Transverse colon (tissue), 4 donors: ENCODE measurements at regions not wholly inside any gene's neighbourhood (a gene's known extent, or its start where the extent isn't known, plus 50 kb on each side); places are given as distances from the start of the nearest gene placed in this dataset.

Experiments used
- DNase-seq: peaks from one replicate; pipeline ENCODE4 v3.0.0-alpha.2; 2019
- H3K27ac ChIP-seq, 4 donors: fragments of 200-600 bp; sonication (generic); 2 replicates each; pipeline ENCODE4 v1.5.1; 2016 to 2018; ENCODE audit warnings: inconsistent platforms in 4 of 4
- H3K27me3 ChIP-seq: fragments of 200-600 bp; sonication (generic); 2 replicates; pipeline ENCODE4 v1.5.1; 2017; ENCODE audit warnings: inconsistent platforms
- H3K36me3 ChIP-seq, 4 donors: fragments of 200-600 bp; sonication (generic); 2 replicates each; pipeline ENCODE4 v1.5.1; 2017 to 2019; ENCODE audit warnings: inconsistent platforms in 4 of 4
- H3K4me1 ChIP-seq, 4 donors: fragments of 200-600 bp; sonication (generic); 2 replicates each; pipeline ENCODE4 v1.5.1; 2017 to 2020; ENCODE audit warnings: inconsistent platforms in 4 of 4
- H3K4me3 ChIP-seq, 4 donors: fragments of 200-600 bp; sonication (generic); 1 replicate in 1 of 4; 2 replicates in 3 of 4; pipeline versions ENCODE4 v1.5.1 to v1.6.1; 2017 to 2019; ENCODE audit warnings: inconsistent platforms in 4 of 4
- H3K9me3 ChIP-seq, 2 donors: fragments of 200-600 bp; sonication (generic); 2 replicates each; pipeline ENCODE4 v1.5.1; 2017 to 2019; ENCODE audit warnings: inconsistent platforms in 2 of 2
- EP300 ChIP-seq: sonication (generic); formaldehyde crosslinking; IDR thresholded peaks from one replicate; pipeline ENCODE4 v1.6.1; 2017; ENCODE audit warnings: antibody characterized with exemption, low read depth
- POLR2A ChIP-seq: fragments of 450-650 bp; IDR thresholded peaks from one replicate; pipeline ENCODE4 v1.6.1; 2016; ENCODE audit warnings: antibody characterized with exemption, mild to moderate bottlenecking, moderate library complexity
- POLR2AphosphoS5 ChIP-seq, 3 donors: sonication (generic); formaldehyde crosslinking; IDR thresholded peaks; one replicate each; pipeline ENCODE4 v1.6.1; 2016; ENCODE audit warnings: antibody characterized with exemption in 3 of 3
- WGBS, 2 donors: methylation state at CpG; one replicate each; pipeline ENCODE4 v1.1.5; 2018; ENCODE audit warnings: low coverage in 1 of 2; 5-methylcytosine and 5-hydroxymethylcytosine counted together
- in situ Hi-C, 4 donors: fragments of 200-750 bp; cut with MboI; loops; one replicate each; pipeline versions ENCODE4 v1.15.0 to v1.15.1; 2017; ENCODE audit warnings: low sequenced_read_pairs in 3 of 4, low pct_ligation_motif_present in 1 of 4, low pct_unique_long_range_greater_than_20kb in 1 of 4
- intact Hi-C: fragments of 100-400 bp; cut with DNase I; formaldehyde crosslinking; loops from one replicate; pipeline ENCODE4 v1.15.1; 2023; ENCODE audit warnings: low total_unique reads
- TF ChIP-seq, protein P1 (sequence below), 5 experiments: fragments of 200-600 bp in 3 of 5; fragments of 450-650 bp in 2 of 5; sonication (generic) in 3 of 5; IDR thresholded peaks; 1 replicate in 2 of 5; 2 replicates in 3 of 5; pipeline ENCODE4 v1.5.1; 2016 to 2017; ENCODE audit warnings: antibody characterized with exemption in 5 of 5, inconsistent platforms in 3 of 5, mild to moderate bottlenecking in 2 of 5, moderate library complexity in 1 of 5

DNA sequence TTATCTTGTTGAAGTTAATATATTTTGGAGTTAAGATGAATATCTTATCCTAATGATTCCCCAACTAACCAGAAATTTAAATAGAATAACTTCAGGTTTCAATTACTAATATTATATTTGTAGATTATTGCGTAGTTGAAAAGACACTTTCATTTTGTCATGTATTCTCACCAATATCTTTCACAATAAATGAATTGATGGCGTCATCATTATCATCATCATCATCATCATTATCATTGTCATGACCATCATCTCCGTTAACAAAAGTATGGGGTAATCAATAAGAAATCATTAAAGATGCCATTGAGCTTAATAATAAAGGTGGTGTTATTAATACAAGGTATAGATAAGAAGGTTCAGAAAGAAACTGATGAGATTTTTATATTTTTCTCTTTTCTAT is 768.8 kb upstream of the SLC10A2 start:
- TF ChIP-seq, protein P1, sequence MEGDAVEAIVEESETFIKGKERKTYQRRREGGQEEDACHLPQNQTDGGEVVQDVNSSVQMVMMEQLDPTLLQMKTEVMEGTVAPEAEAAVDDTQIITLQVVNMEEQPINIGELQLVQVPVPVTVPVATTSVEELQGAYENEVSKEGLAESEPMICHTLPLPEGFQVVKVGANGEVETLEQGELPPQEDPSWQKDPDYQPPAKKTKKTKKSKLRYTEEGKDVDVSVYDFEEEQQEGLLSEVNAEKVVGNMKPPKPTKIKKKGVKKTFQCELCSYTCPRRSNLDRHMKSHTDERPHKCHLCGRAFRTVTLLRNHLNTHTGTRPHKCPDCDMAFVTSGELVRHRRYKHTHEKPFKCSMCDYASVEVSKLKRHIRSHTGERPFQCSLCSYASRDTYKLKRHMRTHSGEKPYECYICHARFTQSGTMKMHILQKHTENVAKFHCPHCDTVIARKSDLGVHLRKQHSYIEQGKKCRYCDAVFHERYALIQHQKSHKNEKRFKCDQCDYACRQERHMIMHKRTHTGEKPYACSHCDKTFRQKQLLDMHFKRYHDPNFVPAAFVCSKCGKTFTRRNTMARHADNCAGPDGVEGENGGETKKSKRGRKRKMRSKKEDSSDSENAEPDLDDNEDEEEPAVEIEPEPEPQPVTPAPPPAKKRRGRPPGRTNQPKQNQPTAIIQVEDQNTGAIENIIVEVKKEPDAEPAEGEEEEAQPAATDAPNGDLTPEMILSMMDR (IDR thresholded peaks at IDR 0.05), result no peak
- TF ChIP-seq POLR2A (no peak), EP300 (no peak), POLR2AphosphoS5 (IDR thresholded peaks at IDR 0.05) (no peak)
- DNase-seq, result no peak
- H3K4me3 ChIP-seq, result no peak overlapping the region
- H3K27ac ChIP-seq, result no peak overlapping the region
- in situ Hi-C loops, result no loop called here
- 85 to 88% methylated on average over 3 of the region's 3 CpGs for WGBS, 2 donors
- intact Hi-C loops, result no loop called here
- no peaks in the 10 kb centered on the region for H3K4me1 ChIP-seq
- no peaks in the 10 kb centered on the region for H3K9me3 ChIP-seq
- no peaks in the 10 kb centered on the region for H3K27me3 ChIP-seq
- H3K36me3 ChIP-seq, result no peaks in the 10 kb centered on the region

DNA sequence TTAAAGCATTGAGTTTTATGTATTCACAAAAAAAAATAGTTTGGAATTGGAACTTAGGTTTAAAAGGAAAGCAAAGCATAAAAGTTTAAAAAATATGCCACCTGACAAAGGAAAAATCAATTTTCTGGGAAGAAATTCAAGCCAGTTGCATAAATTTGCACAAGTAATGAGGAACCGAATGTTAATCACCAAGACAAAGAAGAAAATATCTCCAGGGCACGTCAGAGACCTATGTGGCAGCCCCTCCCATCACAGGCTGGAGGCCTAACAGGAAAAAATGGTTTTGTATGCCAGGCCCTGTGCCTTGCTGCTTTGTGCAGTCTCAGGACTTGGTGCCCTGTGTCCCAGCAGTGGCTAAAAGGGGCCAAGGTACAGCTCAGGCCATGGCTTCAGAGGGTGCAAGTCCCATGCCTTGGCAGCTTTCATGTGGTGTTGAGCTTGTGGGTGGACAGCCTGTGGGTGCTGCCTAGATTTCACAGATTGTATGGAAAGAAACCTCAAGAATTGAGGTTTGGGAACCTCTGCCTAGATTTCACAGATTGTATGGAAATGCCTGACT is 767.2 kb upstream of the SLC10A2 start:
- Histone ChIP-seq H3K9me3 (no peaks in the 10 kb centered on the region), H3K4me1 (no peaks in the 10 kb centered on the region), H3K36me3 (no peaks in the 10 kb centered on the region), H3K27ac (no peak overlapping the region), H3K27me3 (no peaks in the 10 kb centered on the region), H3K4me3 (no peak overlapping the region)
- intact Hi-C loops, result no loop called here
- TF ChIP-seq EP300 (no peak), POLR2A (no peak)
- TF ChIP-seq, protein P1 (IDR thresholded peaks at IDR 0.05), result no peak
- WGBS, 2 donors, result 57 to 64% methylated on average over 2 of the region's 2 CpGs
- in situ Hi-C loops, result no loop called here
- DNase-seq, result no peak

DNA sequence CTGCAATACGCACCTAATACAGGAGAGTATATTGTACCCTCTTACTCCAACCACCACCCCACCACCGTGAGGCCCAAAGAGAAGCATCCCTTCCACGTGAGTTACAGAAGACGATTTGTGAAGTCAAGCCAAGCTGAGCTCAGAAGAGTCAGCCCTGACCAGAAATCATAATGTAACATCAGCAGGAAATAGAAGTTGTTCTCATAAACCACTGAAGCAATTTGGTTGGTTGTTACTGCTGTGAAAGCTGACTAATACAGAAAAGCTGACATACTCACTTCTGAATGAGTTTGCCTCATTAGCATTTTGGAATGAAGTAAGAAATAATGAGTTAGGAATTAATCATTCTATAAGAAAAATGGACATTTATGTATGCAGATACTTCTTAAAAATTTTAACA is 749.4 kb upstream of the SLC10A2 start:
- H3K4me3 ChIP-seq, result no peak overlapping the region
- in situ Hi-C loops, result no loop called here
- no peaks in the 10 kb centered on the region for H3K36me3 ChIP-seq
- no peaks in the 10 kb centered on the region for H3K27me3 ChIP-seq
- DNase-seq, result no peak
- intact Hi-C loops, result no loop called here
- no peaks in the 10 kb centered on the region for H3K4me1 ChIP-seq
- H3K27ac ChIP-seq, result no peak overlapping the region
- no peaks in the 10 kb centered on the region for H3K9me3 ChIP-seq
- no peak for TF ChIP-seq POLR2AphosphoS5 (IDR thresholded peaks at IDR 0.05)
- TF ChIP-seq POLR2A, result no peak
- TF ChIP-seq EP300, result no peak
- TF ChIP-seq, protein P1 (IDR thresholded peaks at IDR 0.05), result no peak
- WGBS, 2 donors, result 88% methylated on average over 4 of the region's 4 CpGs; no CpG with 5 or more reads in 1 of the 2 donors

DNA sequence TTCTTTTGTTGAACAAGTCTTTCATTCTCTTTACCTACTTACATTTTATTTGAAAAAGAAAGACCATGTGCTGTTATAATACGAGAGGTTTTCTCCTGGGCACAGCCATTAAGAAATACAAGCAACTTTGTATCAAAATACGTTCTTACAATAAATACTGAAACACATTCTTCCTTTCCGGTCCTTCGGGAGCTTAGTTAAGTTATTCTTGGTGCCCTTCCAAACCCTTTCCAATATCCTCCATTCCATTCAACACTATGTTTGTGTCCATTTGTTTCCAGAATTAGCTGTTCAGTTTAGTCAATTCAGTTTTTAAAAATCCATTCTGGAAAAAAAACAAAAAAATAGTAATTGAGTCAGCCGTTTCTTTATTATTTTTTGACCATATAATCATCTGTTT is 746.8 kb upstream of the SLC10A2 start:
- no peak for DNase-seq
- TF ChIP-seq, protein P1 (IDR thresholded peaks at IDR 0.05), result no peak
- no peak for TF ChIP-seq EP300
- WGBS, 2 donors, result 68 to 81% methylated on average over 5 of the region's 5 CpGs
- in situ Hi-C loops, result no loop called here
- Histone ChIP-seq H3K27me3 (no peaks in the 10 kb centered on the region), H3K36me3 (no peaks in the 10 kb centered on the region), H3K9me3 (no peaks in the 10 kb centered on the region), H3K4me1 (no peaks in the 10 kb centered on the region), H3K27ac (no peak overlapping the region), H3K4me3 (no peak overlapping the region)
- intact Hi-C loops, result no loop called here
